ENCODE measurements at regions not wholly inside any gene's neighbourhood (a gene's known extent, or its start where the extent isn't known, plus 50 kb on each side); places are given as distances from the start of the nearest gene placed in this dataset.

DNA sequence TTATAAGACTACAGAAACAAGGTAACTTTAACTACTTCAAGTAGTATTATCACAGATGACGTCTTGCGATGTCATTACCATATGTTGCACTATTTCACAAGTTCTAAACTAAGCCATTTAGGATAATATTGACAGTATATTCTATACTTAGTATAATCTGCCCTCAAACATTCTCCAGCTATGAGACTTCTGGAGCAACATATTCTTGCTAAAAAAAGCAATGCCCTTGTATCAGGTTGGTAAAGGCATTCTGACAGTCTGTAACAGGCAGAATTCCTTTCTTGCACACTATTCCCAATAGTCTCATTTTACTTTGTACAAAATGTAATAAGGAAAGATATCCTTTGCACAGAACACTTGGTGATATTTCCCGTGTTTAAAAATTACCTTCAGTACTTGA lies 694.8 kb upstream of the PKDCC start:
- Mint-ChIP-seq H3K9me3 (ENCODE audit: low read depth) (peaks cover 4% of the 10 kb centered on the region), H3K27me3 (no peaks in the 10 kb centered on the region), H3K36me3 (no peaks in the 10 kb centered on the region), H3K27ac (no peak overlapping the region), H3K4me3 (no peak overlapping the region), H3K4me1 (ENCODE audit: low read depth) (no peaks in the 10 kb centered on the region)

DNA sequence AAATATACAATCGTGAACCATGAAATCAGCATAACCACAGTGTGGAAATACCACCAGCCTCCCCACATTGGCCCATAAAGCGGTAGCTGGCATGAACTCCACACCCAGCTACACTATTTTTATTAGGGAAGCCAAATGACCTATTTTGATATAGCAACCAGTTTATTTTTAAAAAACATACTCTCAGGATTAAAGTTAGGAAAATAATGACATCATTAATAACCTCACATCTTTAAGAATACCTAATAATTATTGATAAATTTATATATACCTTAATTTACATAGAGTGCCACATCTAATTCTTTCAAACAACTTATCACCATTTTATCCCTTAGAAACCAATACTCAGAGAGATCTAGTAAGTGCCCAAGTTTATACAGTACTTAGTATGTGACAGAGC lies 692.0 kb upstream of the PKDCC start:
- Mint-ChIP-seq H3K9me3 (ENCODE audit: low read depth) (peaks cover 4% of the 10 kb centered on the region), H3K27me3 (no peaks in the 10 kb centered on the region), H3K27ac (no peak overlapping the region), H3K4me3 (no peak overlapping the region), H3K36me3 (no peaks in the 10 kb centered on the region), H3K4me1 (ENCODE audit: low read depth) (no peaks in the 10 kb centered on the region)

DNA sequence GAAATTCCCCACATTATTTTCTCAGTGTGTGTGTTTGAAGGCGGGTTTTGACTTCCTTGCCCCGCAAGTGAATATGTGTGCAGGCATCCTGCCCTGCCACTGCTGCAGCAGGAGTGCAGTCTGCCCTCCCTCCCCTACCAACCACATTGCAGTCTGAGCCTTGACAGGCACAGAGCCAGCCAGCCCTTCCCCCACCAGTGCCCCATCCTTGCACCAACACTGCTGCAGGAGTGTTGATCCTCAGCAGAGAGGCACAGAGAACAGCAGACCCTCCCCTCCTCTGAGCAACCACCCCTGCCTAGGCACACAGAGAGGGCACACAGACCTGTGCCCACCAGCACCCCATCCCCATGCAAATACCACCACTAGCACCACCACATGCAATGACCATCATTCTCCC lies 683.0 kb upstream of the PKDCC start:
- no peak overlapping the region for H3K27ac Mint-ChIP-seq
- peaks cover 2% of the 10 kb centered on the region for H3K36me3 Mint-ChIP-seq

DNA sequence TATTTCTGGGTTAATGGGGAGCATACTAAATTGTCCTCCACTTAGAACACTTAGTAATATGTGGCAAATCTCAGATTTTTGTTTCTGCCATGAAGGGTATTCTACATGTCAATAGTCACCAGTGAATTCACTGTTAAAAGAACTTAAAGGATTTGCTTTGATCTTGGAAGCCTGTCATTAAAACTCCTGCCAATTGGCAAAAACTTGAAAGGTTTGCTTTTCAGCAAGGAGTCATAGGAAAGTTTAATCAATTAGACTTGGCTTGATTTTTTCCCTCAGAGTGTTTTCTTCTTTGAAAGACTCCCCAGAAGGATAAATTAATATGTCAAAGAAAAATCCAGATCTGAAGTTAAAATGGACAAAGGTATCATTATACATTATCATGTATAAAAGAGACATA lies 671.9 kb upstream of the PKDCC start:
- Mint-ChIP-seq H3K27me3 (no peaks in the 10 kb centered on the region), H3K4me3 (no peak overlapping the region), H3K9me3 (ENCODE audit: low read depth) (no peaks in the 10 kb centered on the region), H3K36me3 (no peaks in the 10 kb centered on the region), H3K27ac (no peak overlapping the region), H3K4me1 (ENCODE audit: low read depth) (no peaks in the 10 kb centered on the region)

More for the DNA sequence above, 683.0 kb upstream of the PKDCC start:
- Mint-ChIP-seq H3K4me3 (no peak overlapping the region), H3K9me3 (ENCODE audit: low read depth) (no peaks in the 10 kb centered on the region), H3K27me3 (no peaks in the 10 kb centered on the region), H3K4me1 (ENCODE audit: low read depth) (no peaks in the 10 kb centered on the region)

DNA sequence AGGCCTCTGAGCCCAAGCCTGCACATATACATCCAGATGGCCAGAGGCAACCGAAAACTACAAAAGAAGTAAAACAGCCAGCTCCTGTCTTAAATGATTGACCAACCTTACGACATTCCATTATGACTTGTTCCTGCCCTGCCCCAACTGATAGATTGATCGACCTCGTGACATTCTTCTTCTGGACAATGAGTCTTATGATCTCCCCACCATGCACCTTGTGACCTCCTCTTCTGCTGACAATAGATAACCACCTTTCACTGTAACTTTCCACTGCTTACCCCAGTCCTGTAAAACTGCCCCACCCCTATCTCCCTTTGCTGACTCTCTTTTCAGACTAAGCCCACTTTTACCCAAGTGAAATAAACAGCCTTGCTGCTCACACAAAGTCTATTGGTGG lies 670.0 kb upstream of the PKDCC start:
- Mint-ChIP-seq H3K9me3 (ENCODE audit: low read depth) (no peaks in the 10 kb centered on the region), H3K36me3 (no peaks in the 10 kb centered on the region), H3K27me3 (no peaks in the 10 kb centered on the region)

DNA sequence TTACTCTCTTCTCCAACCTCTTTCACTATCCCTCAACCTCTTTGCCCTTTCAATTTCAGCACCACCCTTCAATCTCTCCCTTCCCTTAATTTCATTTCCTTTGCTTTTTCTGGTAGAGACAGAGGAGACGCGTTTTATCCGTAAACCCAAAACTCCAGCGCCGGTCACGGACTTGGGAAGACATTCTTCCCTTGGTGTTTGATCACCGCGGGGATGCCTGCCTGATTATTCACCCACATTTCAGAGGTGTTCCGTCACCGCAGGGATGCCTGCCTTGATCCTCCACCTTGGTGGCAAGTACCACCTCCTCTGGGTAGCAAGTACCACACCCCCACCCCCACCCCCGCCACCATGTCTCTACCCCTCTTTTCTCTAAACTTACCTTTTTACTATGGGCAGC lies 669.4 kb upstream of the PKDCC start:
- Mint-ChIP-seq H3K9me3 (ENCODE audit: low read depth) (no peaks in the 10 kb centered on the region), H3K36me3 (no peaks in the 10 kb centered on the region), H3K4me1 (ENCODE audit: low read depth) (no peaks in the 10 kb centered on the region), H3K27me3 (no peaks in the 10 kb centered on the region), H3K4me3 (no peak overlapping the region), H3K27ac (no peak overlapping the region)

More for the DNA sequence above, 670.0 kb upstream of the PKDCC start:
- H3K4me3 Mint-ChIP-seq = no peak overlapping the region
- H3K27ac Mint-ChIP-seq = no peak overlapping the region
- H3K4me1 Mint-ChIP-seq (ENCODE audit: low read depth) = no peaks in the 10 kb centered on the region

GRCh38 chr2:41379496-41380221 lies 668.2 kb upstream of the PKDCC start:
- no peak overlapping the region for H3K4me3 Mint-ChIP-seq
- H3K27ac Mint-ChIP-seq = no peak overlapping the region
- no peaks in the 10 kb centered on the region for H3K9me3 Mint-ChIP-seq (ENCODE audit: low read depth)
- H3K36me3 Mint-ChIP-seq = no peaks in the 10 kb centered on the region
- no peaks in the 10 kb centered on the region for H3K4me1 Mint-ChIP-seq (ENCODE audit: low read depth)
- H3K27me3 Mint-ChIP-seq = no peaks in the 10 kb centered on the region

GRCh38 chr2:41381701-41382100 lies 666.1 kb upstream of the PKDCC start:
- no peaks in the 10 kb centered on the region for H3K9me3 Mint-ChIP-seq (ENCODE audit: low read depth)
- H3K27me3 Mint-ChIP-seq = no peaks in the 10 kb centered on the region
- no peak overlapping the region for H3K27ac Mint-ChIP-seq
- H3K36me3 Mint-ChIP-seq = no peaks in the 10 kb centered on the region
- H3K4me3 Mint-ChIP-seq = no peak overlapping the region
- no peaks in the 10 kb centered on the region for H3K4me1 Mint-ChIP-seq (ENCODE audit: low read depth)

DNA sequence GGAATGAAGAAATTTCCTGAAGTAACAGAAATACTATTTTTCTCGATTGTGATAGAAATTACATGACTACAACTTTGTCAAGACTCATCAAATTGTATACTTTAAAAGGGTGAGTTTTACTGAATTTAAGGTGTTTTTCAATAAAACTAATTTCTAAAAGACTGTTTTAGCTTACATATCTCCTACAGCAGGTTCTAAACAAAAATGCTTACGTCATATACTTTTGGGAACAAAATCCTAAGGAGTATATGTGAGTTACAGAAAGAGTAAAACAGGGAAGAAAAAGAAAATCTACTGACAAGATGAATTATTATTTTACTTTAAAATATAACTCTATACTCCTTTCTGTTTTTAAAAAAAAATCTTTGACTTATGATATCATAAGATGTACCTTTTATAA lies 660.3 kb upstream of the PKDCC start:
- no peak overlapping the region for H3K27ac Mint-ChIP-seq
- H3K27me3 Mint-ChIP-seq = no peaks in the 10 kb centered on the region
- H3K9me3 Mint-ChIP-seq (ENCODE audit: low read depth) = no peaks in the 10 kb centered on the region
- H3K4me3 Mint-ChIP-seq = no peak overlapping the region
- H3K4me1 Mint-ChIP-seq (ENCODE audit: low read depth) = no peaks in the 10 kb centered on the region
- H3K36me3 Mint-ChIP-seq = no peaks in the 10 kb centered on the region

DNA sequence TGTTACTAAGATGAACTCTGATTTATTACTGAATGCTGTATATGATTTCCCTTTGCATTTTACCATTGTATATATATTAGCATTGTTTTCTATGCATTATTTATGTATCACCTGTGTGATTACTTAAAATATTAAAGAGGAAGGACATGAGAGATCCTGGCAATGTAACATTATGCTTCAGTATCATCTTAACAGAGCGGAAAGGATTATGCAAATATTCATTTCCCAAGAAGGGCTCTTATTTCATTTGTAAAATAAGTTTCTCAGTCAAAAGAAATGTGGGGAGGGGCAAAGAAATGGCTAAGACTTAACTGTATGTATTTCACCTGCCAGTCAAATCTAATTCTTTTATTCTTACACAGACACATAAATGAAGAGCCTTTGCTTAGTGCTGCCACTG lies 654.2 kb upstream of the PKDCC start:
- H3K4me1 Mint-ChIP-seq (ENCODE audit: low read depth) = no peaks in the 10 kb centered on the region
- no peak overlapping the region for H3K4me3 Mint-ChIP-seq
- H3K36me3 Mint-ChIP-seq = no peaks in the 10 kb centered on the region
- H3K9me3 Mint-ChIP-seq (ENCODE audit: low read depth) = peaks cover 3% of the 10 kb centered on the region
- H3K27ac Mint-ChIP-seq = no peak overlapping the region
- H3K27me3 Mint-ChIP-seq = no peaks in the 10 kb centered on the region

- H3K36me3 Mint-ChIP-seq = no peaks in the 10 kb centered on the region
- no peaks in the 10 kb centered on the region for H3K27me3 Mint-ChIP-seq
- no peaks in the 10 kb centered on the region for H3K4me1 Mint-ChIP-seq (ENCODE audit: low read depth)
- H3K9me3 Mint-ChIP-seq (ENCODE audit: low read depth) = peaks cover 3% of the 10 kb centered on the region
- no peak overlapping the region for H3K27ac Mint-ChIP-seq
- H3K4me3 Mint-ChIP-seq = no peak overlapping the region
Measured at GRCh38 chr2:41394541-41394940, 653.3 kb upstream of the PKDCC start.

- H3K27ac Mint-ChIP-seq = no peak overlapping the region
- H3K4me1 Mint-ChIP-seq (ENCODE audit: low read depth) = no peaks in the 10 kb centered on the region
- peaks cover 3% of the 10 kb centered on the region for H3K9me3 Mint-ChIP-seq (ENCODE audit: low read depth)
- H3K36me3 Mint-ChIP-seq = no peaks in the 10 kb centered on the region
- H3K4me3 Mint-ChIP-seq = no peak overlapping the region
- H3K27me3 Mint-ChIP-seq = no peaks in the 10 kb centered on the region
Measured at GRCh38 chr2:41395692-41396091, 652.1 kb upstream of the PKDCC start.

- Mint-ChIP-seq H3K27me3 (peaks cover 2% of the 10 kb centered on the region), H3K4me3 (no peak overlapping the region), H3K36me3 (no peaks in the 10 kb centered on the region), H3K4me1 (ENCODE audit: low read depth) (no peaks in the 10 kb centered on the region), H3K27ac (no peak overlapping the region), H3K9me3 (ENCODE audit: low read depth) (peaks cover 3% of the 10 kb centered on the region)
Measured at GRCh38 chr2:41399437-41400087, 648.3 kb upstream of the PKDCC start.

DNA sequence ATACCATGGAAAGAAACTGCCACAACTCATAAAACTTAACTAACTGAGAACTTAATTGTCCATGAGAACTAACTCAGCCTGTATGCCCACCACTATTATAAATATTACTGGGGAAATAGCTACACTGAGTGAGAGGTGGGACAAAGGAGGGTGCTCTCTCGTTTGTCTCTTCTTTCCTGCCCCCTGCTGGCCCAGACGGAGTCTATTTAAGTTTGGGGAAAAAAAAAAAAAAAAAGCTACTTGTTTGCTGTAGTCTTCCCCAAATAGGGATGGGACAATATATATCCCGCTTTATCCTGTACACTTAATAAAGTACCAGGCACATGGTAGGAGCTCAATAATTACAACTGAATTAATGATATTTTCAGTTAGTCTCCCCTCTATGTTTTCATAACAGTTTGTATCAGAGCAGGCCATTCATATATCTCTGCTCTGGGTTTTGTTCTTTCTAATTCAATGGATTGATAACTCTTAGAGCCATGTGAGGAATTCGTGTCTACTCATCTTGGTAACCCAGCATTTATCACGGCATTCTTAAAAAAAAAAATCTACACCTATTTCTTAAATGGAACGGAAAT lies 647.6 kb upstream of the PKDCC start:
- H3K9me3 Mint-ChIP-seq (ENCODE audit: low read depth) = peaks cover 3% of the 10 kb centered on the region
- H3K4me1 Mint-ChIP-seq (ENCODE audit: low read depth) = no peaks in the 10 kb centered on the region
- no peak overlapping the region for H3K4me3 Mint-ChIP-seq
- no peaks in the 10 kb centered on the region for H3K36me3 Mint-ChIP-seq
- peaks cover 2% of the 10 kb centered on the region for H3K27me3 Mint-ChIP-seq
- H3K27ac Mint-ChIP-seq = no peak overlapping the region

- H3K4me1 Mint-ChIP-seq (ENCODE audit: low read depth) = no peaks in the 10 kb centered on the region
- peaks cover 2% of the 10 kb centered on the region for H3K9me3 Mint-ChIP-seq (ENCODE audit: low read depth)
- H3K27ac Mint-ChIP-seq = no peak overlapping the region
- no peaks in the 10 kb centered on the region for H3K36me3 Mint-ChIP-seq
- H3K27me3 Mint-ChIP-seq = peaks cover 2% of the 10 kb centered on the region
- H3K4me3 Mint-ChIP-seq = no peak overlapping the region
Measured at GRCh38 chr2:41405441-41405840, 642.4 kb upstream of the PKDCC start.

DNA sequence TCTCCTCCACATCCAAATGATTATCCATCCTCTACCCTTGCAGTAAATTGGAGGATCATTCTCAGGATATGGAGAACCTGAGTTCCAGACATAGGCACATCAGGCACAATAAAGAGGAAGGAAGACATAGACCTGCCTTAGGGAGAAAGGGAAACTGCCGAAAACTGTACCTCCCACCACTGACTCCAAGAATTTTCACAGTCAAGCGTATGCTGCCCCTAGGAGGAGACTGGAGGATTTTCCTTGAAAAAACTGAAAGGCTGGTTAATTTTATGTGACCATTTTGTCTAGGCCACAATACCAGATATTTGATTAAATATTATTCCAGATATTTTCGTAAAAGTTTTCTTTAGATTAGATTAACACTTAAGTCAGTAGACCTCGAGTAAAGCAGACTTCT lies 638.5 kb upstream of the PKDCC start:
- Mint-ChIP-seq H3K4me3 (no peak overlapping the region), H3K27ac (no peak overlapping the region), H3K4me1 (ENCODE audit: low read depth) (no peaks in the 10 kb centered on the region), H3K36me3 (no peaks in the 10 kb centered on the region), H3K27me3 (no peaks in the 10 kb centered on the region), H3K9me3 (ENCODE audit: low read depth) (peaks cover 7% of the 10 kb centered on the region)
